ENCODE measurements at regions not wholly inside any gene's neighbourhood (a gene's known extent, or its start where the extent isn't known, plus 50 kb on each side); places are given as distances from the start of the nearest gene placed in this dataset.

DNA sequence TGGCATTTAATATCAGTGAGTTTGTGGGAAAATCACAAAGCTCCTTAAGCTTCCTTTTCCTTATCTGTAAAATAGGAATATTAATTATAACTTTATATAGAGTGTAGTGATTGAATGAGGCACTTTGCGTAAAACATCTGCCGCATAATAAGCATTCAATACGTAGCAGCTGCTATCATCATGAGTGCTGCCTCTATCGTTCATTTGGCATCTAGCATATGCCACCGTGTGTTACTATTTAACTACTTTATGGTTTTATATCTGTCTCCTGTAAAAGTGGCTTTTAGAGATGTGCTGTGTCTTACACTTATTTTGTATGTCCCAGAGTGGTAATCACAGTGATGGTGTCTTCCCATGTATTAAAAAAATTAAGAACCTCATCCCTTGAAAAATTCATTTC lies 729.6 kb downstream of the SORCS3 start:
- no peaks in the 10 kb centered on the region for H3K27me3 ChIP-seq (ENCODE audit: control insufficient read depth in 2 of 2, insufficient read depth in 2 of 2, low read length in 2 of 2)
- H3K9me3 ChIP-seq (ENCODE audit: control insufficient read depth in 2 of 3, low read length in 3 of 3) = no peaks in the 10 kb centered on the region
- Mint-ChIP-seq H3K36me3 (no peaks in the 10 kb centered on the region), H3K27me3 (peaks cover 0 to 24% (median 5%) of the 10 kb centered on the region in 5 donors), H3K4me3 (no peak overlapping the region), H3K9me3 (peaks cover 0 to 14% (median 5%) of the 10 kb centered on the region in 11 donors), H3K27ac (no peak overlapping the region), H3K4me1 (no peaks in the 10 kb centered on the region)
- ChIA-PET POLR2A (no interaction called here), CTCF (no interaction called here)
- ATAC-seq = no peak
- H3K4me1 ChIP-seq (ENCODE audit: control insufficient read depth in 2 of 2, insufficient read depth in 2 of 2, low read length in 2 of 2) = no peaks in the 10 kb centered on the region
- no peak overlapping the region for H3K27ac ChIP-seq (ENCODE audit: low read depth, low read length)
- intact Hi-C loops (cut with micrococcal nuclease) = no loop called here
- no peaks in the 10 kb centered on the region for H3K36me3 ChIP-seq (ENCODE audit: control insufficient read depth in 2 of 3, insufficient read depth in 3 of 3, low read length in 3 of 3)
- DNase-seq = no peak
- no peak overlapping the region for H3K4me3 ChIP-seq (ENCODE audit: low read length)

- Mint-ChIP-seq H3K27me3 (peaks cover 0 to under 1% (median 0%) of the 10 kb centered on the region in 5 donors), H3K36me3 (no peaks in the 10 kb centered on the region), H3K4me3 (no peak overlapping the region), H3K27ac (no peak overlapping the region), H3K9me3 (peaks cover 0 to 16% (median 4%) of the 10 kb centered on the region in 11 donors), H3K4me1 (no peaks in the 10 kb centered on the region)
- ChIA-PET CTCF (no interaction called here), POLR2A (no interaction called here)
- Histone ChIP-seq H3K27me3 (ENCODE audit: control insufficient read depth in 2 of 2, insufficient read depth in 2 of 2, low read length in 2 of 2) (no peaks in the 10 kb centered on the region), H3K36me3 (ENCODE audit: control insufficient read depth in 2 of 3, insufficient read depth in 3 of 3, low read length in 3 of 3) (no peaks in the 10 kb centered on the region), H3K27ac (ENCODE audit: low read depth, low read length) (no peak overlapping the region), H3K4me1 (ENCODE audit: control insufficient read depth in 2 of 2, insufficient read depth in 2 of 2, low read length in 2 of 2) (no peaks in the 10 kb centered on the region), H3K9me3 (ENCODE audit: control insufficient read depth in 2 of 3, low read length in 3 of 3) (no peaks in the 10 kb centered on the region), H3K4me3 (ENCODE audit: low read length) (no peak overlapping the region)
- DNase-seq (no peak), ATAC-seq (no peak)
- intact Hi-C loops (cut with micrococcal nuclease) = no loop called here
Observed at GRCh38 chr10:105359708-105360107, 718.6 kb downstream of the SORCS3 start.

GRCh38 chr10:105358911-105359310 lies 717.8 kb downstream of the SORCS3 start:
- Mint-ChIP-seq H3K9me3 (peaks cover 0 to 10% (median under 1%) of the 10 kb centered on the region in 11 donors), H3K36me3 (no peaks in the 10 kb centered on the region), H3K4me1 (no peaks in the 10 kb centered on the region), H3K4me3 (no peak overlapping the region), H3K27ac (peak overlapping the region in 1 of 9 donors; percentile 20), H3K27me3 (no peaks in the 10 kb centered on the region)
- Histone ChIP-seq H3K36me3 (ENCODE audit: control insufficient read depth in 2 of 3, insufficient read depth in 3 of 3, low read length in 3 of 3) (no peaks in the 10 kb centered on the region), H3K27ac (ENCODE audit: low read depth, low read length) (no peak overlapping the region), H3K4me3 (ENCODE audit: low read length) (no peak overlapping the region), H3K27me3 (ENCODE audit: control insufficient read depth in 2 of 2, insufficient read depth in 2 of 2, low read length in 2 of 2) (no peaks in the 10 kb centered on the region), H3K9me3 (ENCODE audit: control insufficient read depth in 2 of 3, low read length in 3 of 3) (no peaks in the 10 kb centered on the region), H3K4me1 (ENCODE audit: control insufficient read depth in 2 of 2, insufficient read depth in 2 of 2, low read length in 2 of 2) (no peaks in the 10 kb centered on the region)
- CTCF ChIA-PET = no interaction called here
- no peak for DNase-seq
- intact Hi-C loops (cut with micrococcal nuclease) = no loop called here
- POLR2A ChIA-PET = no interaction called here
- no peak for ATAC-seq

- ChIA-PET CTCF (no interaction called here), POLR2A (no interaction called here)
- H3K4me3 ChIP-seq (ENCODE audit: low read length) = no peak overlapping the region
- H3K9me3 Mint-ChIP-seq = peaks cover 0 to 8% (median 0%) of the 10 kb centered on the region in 11 donors
- H3K27me3 ChIP-seq (ENCODE audit: control insufficient read depth in 2 of 2, insufficient read depth in 2 of 2, low read length in 2 of 2) = no peaks in the 10 kb centered on the region
- H3K36me3 ChIP-seq (ENCODE audit: control insufficient read depth in 2 of 3, insufficient read depth in 3 of 3, low read length in 3 of 3) = no peaks in the 10 kb centered on the region
- H3K27me3 Mint-ChIP-seq = no peaks in the 10 kb centered on the region
- H3K4me1 ChIP-seq (ENCODE audit: control insufficient read depth in 2 of 2, insufficient read depth in 2 of 2, low read length in 2 of 2) = no peaks in the 10 kb centered on the region
- no peak overlapping the region for H3K4me3 Mint-ChIP-seq
- no peak overlapping the region for H3K27ac Mint-ChIP-seq
- no peak overlapping the region for H3K27ac ChIP-seq (ENCODE audit: low read depth, low read length)
- no peaks in the 10 kb centered on the region for H3K9me3 ChIP-seq (ENCODE audit: control insufficient read depth in 2 of 3, low read length in 3 of 3)
- no peaks in the 10 kb centered on the region for H3K4me1 Mint-ChIP-seq
- intact Hi-C loops (cut with micrococcal nuclease) = no loop called here
- H3K36me3 Mint-ChIP-seq = no peaks in the 10 kb centered on the region
- ATAC-seq (no peak), DNase-seq (no peak)
Observed at GRCh38 chr10:105356626-105357025, 715.5 kb downstream of the SORCS3 start.

GRCh38 chr10:105354010-105354409 lies 712.9 kb downstream of the SORCS3 start:
- H3K36me3 ChIP-seq (ENCODE audit: control insufficient read depth in 2 of 3, insufficient read depth in 3 of 3, low read length in 3 of 3) = no peaks in the 10 kb centered on the region
- H3K9me3 ChIP-seq (ENCODE audit: control insufficient read depth in 2 of 3, low read length in 3 of 3) = no peaks in the 10 kb centered on the region
- H3K4me3 Mint-ChIP-seq = no peak overlapping the region
- H3K4me1 ChIP-seq (ENCODE audit: control insufficient read depth in 2 of 2, insufficient read depth in 2 of 2, low read length in 2 of 2) = no peaks in the 10 kb centered on the region
- no peak overlapping the region for H3K27ac ChIP-seq (ENCODE audit: low read depth, low read length)
- no peak overlapping the region for H3K27ac Mint-ChIP-seq
- H3K4me3 ChIP-seq (ENCODE audit: low read length) = no peak overlapping the region
- ATAC-seq = no peak
- H3K27me3 Mint-ChIP-seq = peaks cover 0 to 5% (median 0%) of the 10 kb centered on the region in 5 donors
- H3K9me3 Mint-ChIP-seq = peaks cover 0 to 5% (median 0%) of the 10 kb centered on the region in 11 donors
- ChIA-PET POLR2A (no interaction called here), CTCF (no interaction called here)
- no peak for DNase-seq
- no peaks in the 10 kb centered on the region for H3K27me3 ChIP-seq (ENCODE audit: control insufficient read depth in 2 of 2, insufficient read depth in 2 of 2, low read length in 2 of 2)
- intact Hi-C loops (cut with micrococcal nuclease) = no loop called here
- no peaks in the 10 kb centered on the region for H3K36me3 Mint-ChIP-seq
- no peaks in the 10 kb centered on the region for H3K4me1 Mint-ChIP-seq

GRCh38 chr10:105352827-105353226 lies 711.7 kb downstream of the SORCS3 start:
- Histone ChIP-seq H3K4me3 (ENCODE audit: low read length) (no peak overlapping the region), H3K27me3 (ENCODE audit: control insufficient read depth in 2 of 2, insufficient read depth in 2 of 2, low read length in 2 of 2) (no peaks in the 10 kb centered on the region), H3K36me3 (ENCODE audit: control insufficient read depth in 2 of 3, insufficient read depth in 3 of 3, low read length in 3 of 3) (no peaks in the 10 kb centered on the region), H3K27ac (ENCODE audit: low read depth, low read length) (no peak overlapping the region), H3K4me1 (ENCODE audit: control insufficient read depth in 2 of 2, insufficient read depth in 2 of 2, low read length in 2 of 2) (no peaks in the 10 kb centered on the region), H3K9me3 (ENCODE audit: control insufficient read depth in 2 of 3, low read length in 3 of 3) (no peaks in the 10 kb centered on the region)
- Mint-ChIP-seq H3K4me1 (no peaks in the 10 kb centered on the region), H3K27ac (no peak overlapping the region), H3K27me3 (peaks cover 0 to 7% (median 0%) of the 10 kb centered on the region in 5 donors), H3K9me3 (peaks cover 0 to 5% (median 0%) of the 10 kb centered on the region in 11 donors), H3K4me3 (no peak overlapping the region), H3K36me3 (no peaks in the 10 kb centered on the region)
- CTCF ChIA-PET = no interaction called here
- intact Hi-C loops (cut with micrococcal nuclease) = no loop called here
- POLR2A ChIA-PET = no interaction called here
- no peak for ATAC-seq
- no peak for DNase-seq

DNA sequence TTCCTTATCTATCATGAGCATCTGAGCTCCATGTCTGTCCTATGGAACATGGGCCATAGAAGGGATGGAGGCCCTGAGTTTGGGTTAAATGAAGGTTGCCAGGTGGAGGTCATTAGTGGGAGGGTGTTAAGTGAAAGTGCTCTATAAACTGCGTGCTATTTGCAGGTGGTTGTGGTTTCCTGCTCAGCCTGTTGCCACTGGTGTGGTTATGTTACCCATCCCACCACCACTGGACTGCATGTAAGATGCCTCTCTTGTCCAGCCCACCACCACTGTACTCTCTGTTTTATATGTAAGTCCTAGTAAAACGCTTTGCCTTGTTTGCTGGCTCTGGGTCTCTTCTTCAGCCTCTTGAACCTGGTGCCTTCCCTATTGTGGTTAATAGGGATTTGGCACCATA lies 711.2 kb downstream of the SORCS3 start:
- peaks cover 0 to 5% (median 0%) of the 10 kb centered on the region in 11 donors for H3K9me3 Mint-ChIP-seq
- no peaks in the 10 kb centered on the region for H3K4me1 ChIP-seq (ENCODE audit: control insufficient read depth in 2 of 2, insufficient read depth in 2 of 2, low read length in 2 of 2)
- H3K9me3 ChIP-seq (ENCODE audit: control insufficient read depth in 2 of 3, low read length in 3 of 3) = no peaks in the 10 kb centered on the region
- ATAC-seq (no peak), DNase-seq (no peak)
- H3K4me1 Mint-ChIP-seq = no peaks in the 10 kb centered on the region
- H3K4me3 ChIP-seq (ENCODE audit: low read length) = no peak overlapping the region
- no peaks in the 10 kb centered on the region for H3K36me3 ChIP-seq (ENCODE audit: control insufficient read depth in 2 of 3, insufficient read depth in 3 of 3, low read length in 3 of 3)
- H3K4me3 Mint-ChIP-seq = no peak overlapping the region
- ChIA-PET POLR2A (no interaction called here), CTCF (no interaction called here)
- H3K27ac ChIP-seq (ENCODE audit: low read depth, low read length) = no peak overlapping the region
- H3K27ac Mint-ChIP-seq = no peak overlapping the region
- no peaks in the 10 kb centered on the region for H3K36me3 Mint-ChIP-seq
- H3K27me3 Mint-ChIP-seq = peaks cover 0 to 12% (median 0%) of the 10 kb centered on the region in 5 donors
- H3K27me3 ChIP-seq (ENCODE audit: control insufficient read depth in 2 of 2, insufficient read depth in 2 of 2, low read length in 2 of 2) = no peaks in the 10 kb centered on the region
- intact Hi-C loops (cut with micrococcal nuclease) = no loop called here

All from naive thymus-derived CD4-positive, alpha-beta T cell (primary cell).